Psoas muscle (tissue), 7 donors: ENCODE measurements at regions not wholly inside any gene's neighbourhood (a gene's known extent, or its start where the extent isn't known, plus 50 kb on each side); places are given as distances from the start of the nearest gene placed in this dataset.
A peak's percentile ranks its signal among the peaks of the same experiment; 100 is the strongest.

Experiments
- ATAC-seq, 4 donors: fragments of 200-7000 bp; cut with Tn5 transposase; one replicate each; pipeline ENCODE4 v1.9.1; 2020; ENCODE audit warnings: moderate library complexity in 3 of 4, mild to moderate bottlenecking in 2 of 4
- DNase-seq, 2 donors: peaks; one replicate each; pipeline ENCODE4 v3.0.0-alpha.2; 2020
- H3K27ac ChIP-seq: fragments of 200-600 bp; one replicate; pipeline ENCODE4 v1.8.0; 2022
- H3K27me3 ChIP-seq, 3 donors: fragments of 200-600 bp in 1 of 3; one replicate each; pipeline versions ENCODE4 v1.6.1 to v1.8.0; 2013 to 2022; ENCODE audit warnings: low read length in 2 of 3, mild to moderate bottlenecking in 2 of 3, moderate library complexity in 1 of 3; ENCODE audit not compliant: insufficient read depth in 3 of 3
- H3K36me3 ChIP-seq, 2 donors: fragments of 200-600 bp in 1 of 2; one replicate each; pipeline versions ENCODE4 v1.6.1 to v1.8.0; 2013 to 2022; ENCODE audit warnings: low read depth in 1 of 2, mild to moderate bottlenecking in 1 of 2, moderate library complexity in 1 of 2; ENCODE audit not compliant: insufficient read depth in 1 of 2
- H3K4me1 ChIP-seq: fragments of 200-600 bp; one replicate; pipeline ENCODE4 v1.8.0; 2022
- H3K4me3 ChIP-seq: fragments of 200-600 bp; one replicate; pipeline ENCODE4 v1.8.0; 2022; ENCODE audit warnings: mild to moderate bottlenecking
- H3K9me3 ChIP-seq: fragments of 200-600 bp; one replicate; pipeline ENCODE4 v1.8.0; 2022
- CTCF ChIP-seq: fragments of 200-600 bp; IDR thresholded peaks from one replicate; pipeline ENCODE4 v1.8.0; 2022; ENCODE audit warnings: antibody characterized with exemption
- WGBS, 3 donors: extraction: QIAGEN DNeasy Blood & Tissue Kit; methylation state at CpG; one replicate each; pipeline versions ENCODE4 v1.1.6 to v1.1.7; 2013; 5-methylcytosine and 5-hydroxymethylcytosine counted together
- intact Hi-C, 2 donors: fragments of 100-400 bp; cut with DNase I; formaldehyde crosslinking; loops; one replicate each; pipeline versions ENCODE4 v1.11.0 to v1.14.2; 2022
- donor health status: healthy with polysubstance abuse.
- donor health status: DM: no; HTN: no; CAD: no; lungs with moderate emphysema.
- donor health status: Bipolar disorder and iron deficiency.
- donor health status: healthy.
- donor health status: DM: yes; HTN: yes; CAD: no.
- donor health status: DM: no; HTN: no; CAD: no.
- donor health status: DM: yes; HTN: yes; CAD: no.

DNA sequence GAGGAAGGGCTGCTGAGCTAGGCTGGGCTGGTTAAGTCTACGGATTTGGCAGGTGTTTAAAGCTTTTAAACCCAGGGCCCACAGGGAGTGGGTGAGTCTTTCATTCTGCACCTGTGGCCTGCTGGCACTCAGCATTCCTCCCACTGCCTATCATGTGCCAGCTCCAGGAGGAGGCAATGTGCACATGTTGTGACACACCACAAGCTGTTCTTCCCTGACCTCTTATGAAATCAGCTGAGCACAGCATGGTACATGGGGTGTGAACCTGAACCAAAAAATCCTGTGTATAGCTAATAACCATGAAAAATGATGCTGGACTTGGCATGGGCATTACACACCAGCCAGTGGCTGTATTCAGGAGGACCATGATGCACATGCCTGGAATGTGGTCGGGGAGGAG, 297.9 kb upstream of the MMADHC start:
- Histone ChIP-seq H3K27ac (no peak overlapping the region), H3K9me3 (no peaks in the 10 kb centered on the region), H3K27me3 (no peaks in the 10 kb centered on the region), H3K36me3 (no peaks in the 10 kb centered on the region), H3K4me1 (no peaks in the 10 kb centered on the region), H3K4me3 (no peak overlapping the region)
- no peak for DNase-seq
- WGBS, 3 donors, result 30 to 44% (median 34%) methylated on average over 2 of the region's 2 CpGs
- peak; percentile 31 to 40 (median 37) for ATAC-seq
- no peak for TF ChIP-seq CTCF
- intact Hi-C loops, result no loop called here

DNA sequence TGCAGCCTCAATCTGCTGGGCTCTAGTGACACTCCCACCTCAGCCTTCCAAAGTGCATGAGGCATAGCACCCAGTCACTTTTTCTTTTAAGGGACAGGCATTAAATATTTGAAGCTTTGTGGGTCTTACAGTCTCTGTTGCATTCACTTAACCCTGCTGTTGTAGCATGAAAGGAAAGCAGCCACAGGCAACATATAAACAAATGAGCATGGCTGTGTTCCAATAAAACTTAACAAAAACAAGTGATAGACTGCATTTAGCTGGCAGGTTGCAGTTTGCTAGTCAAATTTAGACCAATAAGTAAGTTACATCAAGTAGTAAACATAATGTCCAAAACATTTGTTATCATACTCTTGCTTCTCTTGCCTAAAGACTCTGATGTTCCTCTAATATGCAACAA, 297.3 kb upstream of the MMADHC start:
- ATAC-seq, result no peak

DNA sequence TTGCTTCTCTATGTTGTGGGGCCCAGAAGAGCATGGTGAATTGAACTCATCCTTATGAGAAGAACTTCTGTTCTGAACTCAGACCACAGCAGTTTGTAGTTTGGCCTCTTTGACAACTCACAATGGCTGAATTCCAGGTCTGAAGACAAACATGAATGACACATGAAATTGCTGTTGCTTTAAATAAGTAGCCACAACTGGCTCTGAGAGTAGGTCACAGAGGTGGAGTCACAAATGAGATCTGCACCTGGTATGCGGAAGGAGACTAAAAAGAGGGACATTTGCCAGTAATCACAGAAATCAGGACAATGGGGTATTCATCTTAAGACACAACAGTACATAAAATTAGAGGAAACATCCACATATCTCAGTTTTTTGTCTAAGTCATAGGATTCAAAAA, 290.3 kb upstream of the MMADHC start:
- H3K9me3 ChIP-seq, result no peaks in the 10 kb centered on the region
- H3K4me1 ChIP-seq, result peaks cover 5% of the 10 kb centered on the region
- H3K4me3 ChIP-seq, result no peak overlapping the region
- no peak for DNase-seq
- TF ChIP-seq CTCF, result no peak
- H3K27ac ChIP-seq, result no peak overlapping the region
- ATAC-seq, result no peak
- intact Hi-C loops, result no loop called here
- 8 to 21% (median 10%) methylated on average over 1 of the region's 1 CpG for WGBS, 3 donors
- H3K27me3 ChIP-seq, result no peaks in the 10 kb centered on the region
- H3K36me3 ChIP-seq, result no peaks in the 10 kb centered on the region

More for the DNA sequence above, 297.3 kb upstream of the MMADHC start:
- Histone ChIP-seq H3K27ac (no peak overlapping the region), H3K9me3 (no peaks in the 10 kb centered on the region), H3K36me3 (no peaks in the 10 kb centered on the region), H3K27me3 (no peaks in the 10 kb centered on the region), H3K4me1 (no peaks in the 10 kb centered on the region), H3K4me3 (no peak overlapping the region)
- no peak for TF ChIP-seq CTCF
- intact Hi-C loops, result no loop called here
- no peak for DNase-seq

DNA sequence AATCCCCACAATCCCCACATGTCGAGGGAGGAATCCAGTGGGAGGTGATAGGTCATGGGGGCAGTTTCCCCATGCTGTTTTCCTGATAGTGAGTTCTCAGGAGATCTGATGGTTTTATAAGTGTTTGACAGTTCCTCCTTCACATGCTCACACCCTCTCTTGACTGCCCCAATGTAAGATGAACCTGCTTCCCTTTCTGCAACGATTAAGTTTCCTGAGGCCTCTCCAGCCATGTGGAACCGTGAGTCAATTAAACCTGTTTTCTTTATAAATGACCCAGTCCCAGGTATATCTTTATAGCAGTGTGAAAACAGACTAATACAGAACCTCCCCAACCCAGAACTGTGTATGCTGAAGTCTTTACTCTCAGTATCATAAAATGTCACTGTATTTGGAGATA, 289.5 kb upstream of the MMADHC start:
- peaks cover 5% of the 10 kb centered on the region for H3K4me1 ChIP-seq
- no peak for TF ChIP-seq CTCF
- intact Hi-C loops, result no loop called here
- DNase-seq (no peak), ATAC-seq (no peak)
- no peak overlapping the region for H3K4me3 ChIP-seq
- H3K36me3 ChIP-seq, result no peaks in the 10 kb centered on the region
- no peaks in the 10 kb centered on the region for H3K27me3 ChIP-seq
- H3K9me3 ChIP-seq, result no peaks in the 10 kb centered on the region
- 55 to 57% (median 56%) methylated on average over 3 of the region's 3 CpGs for WGBS, 3 donors
- no peak overlapping the region for H3K27ac ChIP-seq

- Histone ChIP-seq H3K27me3 (no peaks in the 10 kb centered on the region), H3K4me1 (peaks cover 5% of the 10 kb centered on the region), H3K36me3 (no peaks in the 10 kb centered on the region), H3K27ac (no peak overlapping the region), H3K9me3 (peaks cover 4% of the 10 kb centered on the region), H3K4me3 (no peak overlapping the region)
- no peak for TF ChIP-seq CTCF
- intact Hi-C loops, result no loop called here
- ATAC-seq, result no peak
- no peak for DNase-seq
- 65 to 69% (median 69%) methylated on average over 1 of the region's 1 CpG for WGBS, 3 donors
These were observed 286.4 kb upstream of the MMADHC start for GRCh38 chr2:149873936-149874335.
